GM13977 (cell line): ENCODE measurements at regions not wholly inside any gene's neighbourhood (a gene's known extent, or its start where the extent isn't known, plus 50 kb on each side); places are given as distances from the start of the nearest gene placed in this dataset.

Experiments
- DNase-seq: peaks from one replicate; pipeline ENCODE4 v3.0.0; 2012; ENCODE audit warnings: low spot score
- in situ Hi-C: fragments of 300-500 bp; cut with MboI; formaldehyde crosslinking; loops from one replicate; pipeline ENCODE4 v1.12.0; 2022; ENCODE audit warnings: low sequenced_read_pairs, low pct_unique_long_range_greater_than_20kb, mixed read lengths, inconsistent platforms; ENCODE audit not compliant: unreplicated experiment
- TF ChIP-seq, protein P1 (sequence below): IDR thresholded peaks from 2 replicates; pipeline ENCODE4 v1.5.1; 2012; ENCODE audit warnings: mild to moderate bottlenecking, control low read depth; ENCODE audit not compliant: insufficient read depth; ENCODE audit errors: extremely low read depth, missing control alignments

GRCh38 chr16:55102077-55102476 lies 171.4 kb downstream of the IRX5 start:
- TF ChIP-seq, protein P1, sequence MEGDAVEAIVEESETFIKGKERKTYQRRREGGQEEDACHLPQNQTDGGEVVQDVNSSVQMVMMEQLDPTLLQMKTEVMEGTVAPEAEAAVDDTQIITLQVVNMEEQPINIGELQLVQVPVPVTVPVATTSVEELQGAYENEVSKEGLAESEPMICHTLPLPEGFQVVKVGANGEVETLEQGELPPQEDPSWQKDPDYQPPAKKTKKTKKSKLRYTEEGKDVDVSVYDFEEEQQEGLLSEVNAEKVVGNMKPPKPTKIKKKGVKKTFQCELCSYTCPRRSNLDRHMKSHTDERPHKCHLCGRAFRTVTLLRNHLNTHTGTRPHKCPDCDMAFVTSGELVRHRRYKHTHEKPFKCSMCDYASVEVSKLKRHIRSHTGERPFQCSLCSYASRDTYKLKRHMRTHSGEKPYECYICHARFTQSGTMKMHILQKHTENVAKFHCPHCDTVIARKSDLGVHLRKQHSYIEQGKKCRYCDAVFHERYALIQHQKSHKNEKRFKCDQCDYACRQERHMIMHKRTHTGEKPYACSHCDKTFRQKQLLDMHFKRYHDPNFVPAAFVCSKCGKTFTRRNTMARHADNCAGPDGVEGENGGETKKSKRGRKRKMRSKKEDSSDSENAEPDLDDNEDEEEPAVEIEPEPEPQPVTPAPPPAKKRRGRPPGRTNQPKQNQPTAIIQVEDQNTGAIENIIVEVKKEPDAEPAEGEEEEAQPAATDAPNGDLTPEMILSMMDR: no peak
- in situ Hi-C loops: no loop called here
- no peak for DNase-seq

DNA sequence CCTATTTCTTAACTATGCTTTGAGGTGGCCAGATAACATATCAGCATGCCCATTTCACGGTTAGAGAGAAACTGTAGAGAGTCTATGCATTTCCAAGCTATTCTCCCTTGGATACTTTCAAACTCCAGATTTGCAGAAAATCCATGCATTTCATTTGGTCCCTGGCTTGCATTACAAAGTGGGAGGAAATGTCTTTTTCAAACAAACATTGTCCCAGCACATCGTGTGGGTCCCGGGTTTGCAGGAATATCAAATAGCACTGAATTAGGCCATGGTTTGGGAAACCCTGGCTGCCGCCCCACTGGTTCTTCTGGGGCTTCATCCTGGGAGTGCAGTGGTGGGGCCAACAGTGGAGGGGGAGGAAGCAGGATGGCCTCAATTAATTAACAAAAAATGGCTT lies 171.9 kb downstream of the IRX5 start:
- in situ Hi-C loops: no loop called here
- TF ChIP-seq, protein P1: no peak
- DNase-seq: no peak

GRCh38 chr16:55107851-55108250 lies 177.2 kb downstream of the IRX5 start:
- in situ Hi-C loops: no loop called here
- TF ChIP-seq, protein P1: no peak
- DNase-seq: no peak

- TF ChIP-seq, protein P1: no peak
- in situ Hi-C loops: no loop called here
- DNase-seq: no peak
These were observed 182.5 kb downstream of the IRX5 start for GRCh38 chr16:55113210-55113609.

DNA sequence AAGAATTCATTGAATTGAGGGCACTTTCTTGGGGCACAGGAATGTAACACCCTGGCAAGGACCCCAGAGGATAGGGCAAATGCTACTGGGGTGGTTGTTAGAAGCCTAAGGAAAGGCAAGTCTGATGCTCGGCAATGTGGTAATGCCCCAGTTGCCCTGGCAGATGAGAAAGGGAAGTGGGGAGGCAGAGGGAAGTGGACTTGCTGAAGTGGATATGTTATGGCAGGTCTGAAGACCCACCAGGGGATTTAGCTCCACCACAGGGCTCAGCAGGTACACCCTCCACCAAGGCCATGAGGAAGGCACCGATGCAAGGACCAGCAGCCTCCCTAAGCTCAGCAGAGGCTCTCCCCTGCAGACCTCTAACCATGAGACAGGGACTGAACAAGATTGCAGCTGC lies 184.8 kb downstream of the IRX5 start:
- no peak for DNase-seq

GRCh38 chr16:55116165-55116920 lies 185.7 kb downstream of the IRX5 start:
- TF ChIP-seq, protein P1: no peak
- in situ Hi-C loops: no loop called here
- DNase-seq: no peak

More for the DNA sequence above, 184.8 kb downstream of the IRX5 start:
- TF ChIP-seq, protein P1: no peak
- in situ Hi-C loops: no loop called here
